ENCODE measurements at regions not wholly inside any gene's neighbourhood (a gene's known extent, or its start where the extent isn't known, plus 50 kb on each side); places are given as distances from the start of the nearest gene placed in this dataset.

DNA sequence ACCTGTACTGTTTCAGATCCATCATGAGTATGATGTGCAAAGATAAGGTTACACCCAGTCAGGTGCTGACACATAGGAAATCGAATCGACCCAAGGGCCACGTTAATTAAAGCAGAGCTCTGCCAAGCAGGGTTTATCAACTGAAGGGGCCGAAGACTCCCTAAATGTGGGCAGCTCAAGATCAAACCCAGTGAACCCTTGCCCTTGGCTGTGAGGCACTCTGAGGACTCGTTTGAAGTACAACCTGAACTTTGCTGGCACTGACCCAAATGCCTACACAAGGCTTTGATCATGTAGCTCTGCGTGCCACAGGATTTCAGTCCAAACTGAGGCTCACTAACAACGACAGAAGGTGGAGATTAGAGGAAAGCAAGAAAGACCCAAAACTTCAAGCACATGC is 352.1 kb downstream of the MTX2 start:
- Histone ChIP-seq H3K27me3 (ENCODE audit: control insufficient read depth in 4 of 4, insufficient read depth in 4 of 4, low read length in 3 of 4) (peaks cover 0 to 3% (median 0%) of the 10 kb centered on the region in 4 donors), H3K27ac (ENCODE audit: low read depth in 1 of 2, low read length in 2 of 2) (no peak overlapping the region), H3K4me3 (ENCODE audit: low read depth in 1 of 3, low read length in 3 of 3) (no peak overlapping the region), H3K9ac (ENCODE audit: low read depth in 1 of 2, low read length in 2 of 2) (no peak overlapping the region), H3K36me3 (ENCODE audit: control insufficient read depth in 4 of 4, insufficient read depth in 3 of 4, low read depth in 1 of 4, low read length in 3 of 4) (no peaks in the 10 kb centered on the region), H3K4me1 (ENCODE audit: control insufficient read depth in 4 of 4, insufficient read depth in 4 of 4, low read length in 3 of 4) (no peaks in the 10 kb centered on the region), H3K9me3 (ENCODE audit: control insufficient read depth in 4 of 4, low read length in 3 of 4) (no peaks in the 10 kb centered on the region)
- no peak for TF ChIP-seq GABPA (IDR thresholded peaks at IDR 0.05 in 1 of 2, conservative IDR thresholded peaks at IDR 0.05 in 1 of 2)
- no peak for TF ChIP-seq HNF4A (conservative IDR thresholded peaks at IDR 0.05)
- no peak for TF ChIP-seq YY1 (IDR thresholded peaks at IDR 0.05)
- TF ChIP-seq FOXA1 (IDR thresholded peaks at IDR 0.05), result no peak
- TF ChIP-seq HNF4G (IDR thresholded peaks at IDR 0.05), result no peak
- TF ChIP-seq, protein P1, sequence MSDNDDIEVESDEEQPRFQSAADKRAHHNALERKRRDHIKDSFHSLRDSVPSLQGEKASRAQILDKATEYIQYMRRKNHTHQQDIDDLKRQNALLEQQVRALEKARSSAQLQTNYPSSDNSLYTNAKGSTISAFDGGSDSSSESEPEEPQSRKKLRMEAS (IDR thresholded peaks at IDR 0.05), result no peak
- TF ChIP-seq FOXA2 (IDR thresholded peaks at IDR 0.05), result no peak
- TF ChIP-seq RAD21 (IDR thresholded peaks at IDR 0.05), result no peak
- TF ChIP-seq, protein P2, sequence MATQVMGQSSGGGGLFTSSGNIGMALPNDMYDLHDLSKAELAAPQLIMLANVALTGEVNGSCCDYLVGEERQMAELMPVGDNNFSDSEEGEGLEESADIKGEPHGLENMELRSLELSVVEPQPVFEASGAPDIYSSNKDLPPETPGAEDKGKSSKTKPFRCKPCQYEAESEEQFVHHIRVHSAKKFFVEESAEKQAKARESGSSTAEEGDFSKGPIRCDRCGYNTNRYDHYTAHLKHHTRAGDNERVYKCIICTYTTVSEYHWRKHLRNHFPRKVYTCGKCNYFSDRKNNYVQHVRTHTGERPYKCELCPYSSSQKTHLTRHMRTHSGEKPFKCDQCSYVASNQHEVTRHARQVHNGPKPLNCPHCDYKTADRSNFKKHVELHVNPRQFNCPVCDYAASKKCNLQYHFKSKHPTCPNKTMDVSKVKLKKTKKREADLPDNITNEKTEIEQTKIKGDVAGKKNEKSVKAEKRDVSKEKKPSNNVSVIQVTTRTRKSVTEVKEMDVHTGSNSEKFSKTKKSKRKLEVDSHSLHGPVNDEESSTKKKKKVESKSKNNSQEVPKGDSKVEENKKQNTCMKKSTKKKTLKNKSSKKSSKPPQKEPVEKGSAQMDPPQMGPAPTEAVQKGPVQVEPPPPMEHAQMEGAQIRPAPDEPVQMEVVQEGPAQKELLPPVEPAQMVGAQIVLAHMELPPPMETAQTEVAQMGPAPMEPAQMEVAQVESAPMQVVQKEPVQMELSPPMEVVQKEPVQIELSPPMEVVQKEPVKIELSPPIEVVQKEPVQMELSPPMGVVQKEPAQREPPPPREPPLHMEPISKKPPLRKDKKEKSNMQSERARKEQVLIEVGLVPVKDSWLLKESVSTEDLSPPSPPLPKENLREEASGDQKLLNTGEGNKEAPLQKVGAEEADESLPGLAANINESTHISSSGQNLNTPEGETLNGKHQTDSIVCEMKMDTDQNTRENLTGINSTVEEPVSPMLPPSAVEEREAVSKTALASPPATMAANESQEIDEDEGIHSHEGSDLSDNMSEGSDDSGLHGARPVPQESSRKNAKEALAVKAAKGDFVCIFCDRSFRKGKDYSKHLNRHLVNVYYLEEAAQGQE (IDR thresholded peaks at IDR 0.05), result no peak
- no peak for TF ChIP-seq SP1 (IDR thresholded peaks at IDR 0.05)
- 69% methylated on average over 7 of the region's 7 CpGs for WGBS
- no peak for DNase-seq (ENCODE audit: low spot score)

GRCh38 chr2:176622792-176623191 is 353.6 kb downstream of the MTX2 start:
- no peaks in the 10 kb centered on the region for H3K4me1 ChIP-seq (ENCODE audit: control insufficient read depth in 4 of 4, insufficient read depth in 4 of 4, low read length in 3 of 4)
- TF ChIP-seq SP1 (IDR thresholded peaks at IDR 0.05) (no peak), RAD21 (IDR thresholded peaks at IDR 0.05) (no peak), EGR1 (IDR thresholded peaks at IDR 0.05; ENCODE audit: low read depth in 2 of 2) (no peak), JUND (IDR thresholded peaks at IDR 0.05) (no peak), HNF4A (conservative IDR thresholded peaks at IDR 0.05) (no peak), RXRA (IDR thresholded peaks at IDR 0.05) (no peak), FOXA2 (IDR thresholded peaks at IDR 0.05) (no peak), YY1 (IDR thresholded peaks at IDR 0.05) (no peak), FOXA1 (IDR thresholded peaks at IDR 0.05) (no peak), ZBTB33 (IDR thresholded peaks at IDR 0.05) (no peak), HNF4G (IDR thresholded peaks at IDR 0.05) (no peak), NR2F2 (IDR thresholded peaks at IDR 0.05) (no peak), CTCF (IDR thresholded peaks at IDR 0.05; ENCODE audit: low read depth, low read length, missing input control) (no peak)
- TF ChIP-seq, protein P1 (IDR thresholded peaks at IDR 0.05), result no peak
- TF ChIP-seq, protein P3, sequence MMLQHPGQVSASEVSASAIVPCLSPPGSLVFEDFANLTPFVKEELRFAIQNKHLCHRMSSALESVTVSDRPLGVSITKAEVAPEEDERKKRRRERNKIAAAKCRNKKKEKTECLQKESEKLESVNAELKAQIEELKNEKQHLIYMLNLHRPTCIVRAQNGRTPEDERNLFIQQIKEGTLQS (IDR thresholded peaks at IDR 0.05), result no peak
- no peaks in the 10 kb centered on the region for H3K9me3 ChIP-seq (ENCODE audit: control insufficient read depth in 4 of 4, low read length in 3 of 4)
- DNase-seq (ENCODE audit: low spot score), result no peak
- no peak overlapping the region for H3K9ac ChIP-seq (ENCODE audit: low read depth in 1 of 2, low read length in 2 of 2)
- H3K36me3 ChIP-seq (ENCODE audit: control insufficient read depth in 4 of 4, insufficient read depth in 3 of 4, low read depth in 1 of 4, low read length in 3 of 4), result no peaks in the 10 kb centered on the region
- WGBS, result 91% methylated on average over 4 of the region's 4 CpGs
- no peak overlapping the region for H3K4me3 ChIP-seq (ENCODE audit: low read depth in 1 of 3, low read length in 3 of 3)
- no peak overlapping the region for H3K27ac ChIP-seq (ENCODE audit: low read depth in 1 of 2, low read length in 2 of 2)
- peaks cover 0 to 3% (median under 1%) of the 10 kb centered on the region in 4 donors for H3K27me3 ChIP-seq (ENCODE audit: control insufficient read depth in 4 of 4, insufficient read depth in 4 of 4, low read length in 3 of 4)
